GM21515 (cell line): ENCODE measurements at regions not wholly inside any gene's neighbourhood (a gene's known extent, or its start where the extent isn't known, plus 50 kb on each side); places are given as distances from the start of the nearest gene placed in this dataset.
"Not testable (repeated sequence)": the region's sequence is repeated elsewhere in the genome, so short reads cannot be mapped to it uniquely, and the experiment has no call there.

Source experiments
- ATAC-seq: cut with Tn5 transposase; IDR thresholded peaks from one replicate; pipeline ENCODE4 v1.9.1; 2021; ENCODE audit not compliant: unreplicated experiment

GRCh38 chr4:59689149-59689548 is 1511.0 kb upstream of the ADGRL3 start:
- no peak for ATAC-seq

DNA sequence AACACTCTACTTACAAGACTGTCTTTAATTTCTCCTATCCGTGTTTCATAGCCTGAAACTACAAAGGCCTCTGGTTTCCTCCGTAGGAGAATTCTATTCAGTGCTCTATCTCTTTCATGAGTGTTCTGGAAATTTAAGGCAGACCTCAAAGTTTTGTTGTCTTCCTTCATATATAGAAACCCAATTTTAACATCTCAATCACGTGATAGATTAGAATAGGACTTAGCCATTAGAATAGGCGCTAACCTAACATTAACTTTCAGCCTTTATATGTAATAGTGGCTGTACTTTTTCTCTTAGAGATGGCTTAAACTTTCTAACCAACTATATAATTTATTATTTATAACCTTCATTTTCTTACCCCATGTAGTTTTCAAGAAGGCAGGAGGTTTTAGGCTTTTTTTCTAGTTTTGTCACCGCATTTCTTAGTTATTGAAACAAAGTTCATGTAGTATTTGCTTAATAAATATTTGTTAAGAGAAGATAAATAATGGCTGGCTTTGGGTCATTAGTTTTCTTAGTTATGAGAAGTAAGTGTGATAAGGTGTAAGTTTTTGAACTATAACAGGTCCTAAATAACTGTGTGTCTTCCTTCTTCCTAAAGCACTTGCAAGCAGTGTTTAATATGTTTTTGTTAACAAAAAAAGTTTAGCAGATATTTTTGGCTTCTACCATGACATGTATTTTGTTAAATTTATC is 1504.6 kb upstream of the ADGRL3 start:
- ATAC-seq, result no peak

DNA sequence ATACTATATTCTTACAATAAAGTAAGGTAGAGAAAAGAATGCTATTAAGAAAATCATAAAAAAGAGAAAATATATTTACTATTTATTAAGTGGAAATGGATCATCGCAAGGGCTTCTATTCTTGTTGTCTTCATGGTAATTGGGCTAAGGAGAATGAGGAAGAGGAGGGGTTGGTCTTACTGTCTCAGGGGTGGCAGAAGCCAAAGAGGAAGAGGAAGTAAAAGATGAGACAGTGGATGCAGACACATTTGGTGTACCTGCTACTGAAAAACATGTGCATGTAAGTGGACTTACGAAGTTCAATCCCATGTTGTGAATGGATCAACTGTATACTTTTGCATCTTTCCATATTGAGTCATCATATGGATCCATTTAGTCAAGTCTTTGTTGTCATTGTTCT is 1502.1 kb upstream of the ADGRL3 start:
- ATAC-seq, result no peak

- ATAC-seq, result no peak
Observed at GRCh38 chr4:59700651-59701050, 1499.5 kb upstream of the ADGRL3 start.

DNA sequence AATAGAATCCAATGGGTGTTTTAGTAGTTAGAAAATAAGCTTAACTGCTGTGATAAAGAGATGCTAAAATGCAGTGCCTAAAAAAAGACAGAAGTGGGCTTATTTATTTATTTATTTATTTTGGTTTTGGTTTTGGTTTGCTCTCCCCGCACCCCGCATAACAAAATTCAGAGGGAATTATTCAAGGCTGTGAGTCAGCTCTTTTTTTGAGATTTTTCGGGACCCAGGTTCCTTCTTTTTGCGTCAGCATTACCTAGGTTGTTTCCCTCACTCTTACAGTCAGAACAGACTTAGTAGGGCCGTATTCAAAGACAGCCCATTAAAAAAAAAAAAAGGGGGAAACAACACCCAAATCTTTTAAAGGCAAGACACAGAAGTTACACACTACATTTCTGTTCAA is 1495.5 kb upstream of the ADGRL3 start:
- ATAC-seq, result no peak

DNA sequence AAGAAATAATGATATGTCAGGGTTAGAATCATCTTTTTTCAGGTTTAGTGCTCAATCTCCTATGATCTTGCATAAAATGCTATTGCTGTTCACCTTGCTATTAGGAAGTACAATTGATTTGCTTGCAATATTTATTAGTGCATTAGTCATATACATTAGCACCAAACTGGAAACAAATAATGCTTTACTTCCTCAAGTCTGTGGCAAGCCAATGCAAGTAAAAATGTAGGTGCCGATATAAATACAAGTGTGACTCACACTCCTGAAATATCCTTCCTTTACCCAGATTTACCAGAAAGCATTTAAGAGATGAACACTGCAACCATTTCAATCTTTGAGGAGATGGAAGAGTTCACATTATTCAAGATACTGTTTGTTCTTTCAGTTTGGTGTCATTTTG is 1487.7 kb upstream of the ADGRL3 start:
- no peak for ATAC-seq

GRCh38 chr4:59724286-59724685 is 1475.8 kb upstream of the ADGRL3 start:
- ATAC-seq, result not testable (repeated sequence)

DNA sequence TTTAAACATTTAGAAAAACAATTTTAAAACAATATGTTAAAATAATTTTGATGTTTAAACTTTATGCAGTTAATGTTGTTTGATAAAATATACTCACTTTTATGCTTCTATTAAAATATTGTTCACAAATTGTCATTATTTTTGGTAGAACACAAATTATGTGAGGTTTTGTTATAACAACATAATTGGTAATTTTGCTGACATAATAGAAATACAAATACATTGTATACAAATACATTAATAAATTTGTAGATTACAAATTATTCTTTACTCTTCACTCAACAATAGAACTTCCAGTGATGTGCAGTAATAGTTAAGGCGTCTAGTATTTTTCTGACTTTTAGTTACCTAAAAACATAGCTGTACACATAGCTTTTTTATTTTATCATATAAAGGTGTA is 1472.4 kb upstream of the ADGRL3 start:
- ATAC-seq, result no peak

DNA sequence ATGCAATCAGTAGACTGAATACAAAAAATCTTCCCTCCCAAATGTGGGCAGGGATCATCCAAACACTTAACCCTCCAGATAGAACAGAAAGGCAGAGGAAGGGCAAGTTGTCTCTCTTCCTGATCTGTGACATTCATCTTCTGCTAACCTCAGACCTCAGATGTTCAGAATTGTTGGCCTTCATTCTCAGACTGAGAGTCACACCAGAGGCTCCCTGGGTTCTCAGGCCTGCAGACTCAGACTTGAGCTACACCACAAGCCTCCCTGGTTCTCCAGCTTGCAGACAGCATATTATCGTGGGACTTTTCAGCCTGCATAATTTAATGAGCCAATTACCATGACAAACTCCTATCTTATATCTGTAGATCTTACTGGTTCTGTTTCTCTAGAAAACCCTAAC is 1471.6 kb upstream of the ADGRL3 start:
- ATAC-seq, result no peak

GRCh38 chr4:59729321-59729720 is 1470.8 kb upstream of the ADGRL3 start:
- no peak for ATAC-seq

GRCh38 chr4:59748433-59748832 is 1451.7 kb upstream of the ADGRL3 start:
- no peak for ATAC-seq

DNA sequence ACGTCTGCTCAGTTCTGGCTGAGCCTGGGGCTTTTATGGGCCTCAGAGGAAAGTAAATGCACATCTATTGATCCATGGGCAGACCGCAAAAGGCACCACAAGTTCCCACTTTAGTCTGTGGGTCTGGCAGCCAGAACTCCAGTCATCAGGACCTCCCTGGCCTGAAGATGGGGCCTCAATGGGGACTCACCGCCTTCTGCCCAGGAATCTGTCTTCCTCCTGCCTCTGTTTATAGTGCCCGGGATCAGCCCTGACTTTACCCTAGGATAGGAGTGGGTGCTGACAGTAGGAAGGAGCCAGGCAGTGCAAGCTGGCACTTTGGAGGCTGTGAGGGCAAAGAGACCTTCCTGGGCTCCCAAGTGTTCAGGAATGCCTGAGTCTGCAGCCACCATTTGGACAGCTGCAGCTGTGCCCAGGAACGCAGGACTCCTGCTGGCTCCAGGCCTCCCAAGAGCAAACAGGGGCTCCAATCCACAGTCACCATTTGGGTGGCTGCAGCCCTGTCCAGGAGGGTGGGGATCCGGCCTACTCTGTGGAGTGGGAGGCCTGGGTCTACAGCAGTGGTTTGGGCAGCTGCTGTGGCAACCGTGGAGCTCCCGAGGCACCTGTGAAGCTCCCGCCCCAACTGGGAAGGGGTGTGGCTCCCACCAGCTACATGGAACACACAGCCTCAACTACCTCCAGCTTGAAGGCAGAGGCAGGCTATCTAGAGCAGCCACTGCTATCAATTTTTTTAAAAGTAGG is 1440.9 kb upstream of the ADGRL3 start:
- no peak for ATAC-seq

GRCh38 chr4:59762344-59762743 is 1437.8 kb upstream of the ADGRL3 start:
- no peak for ATAC-seq

DNA sequence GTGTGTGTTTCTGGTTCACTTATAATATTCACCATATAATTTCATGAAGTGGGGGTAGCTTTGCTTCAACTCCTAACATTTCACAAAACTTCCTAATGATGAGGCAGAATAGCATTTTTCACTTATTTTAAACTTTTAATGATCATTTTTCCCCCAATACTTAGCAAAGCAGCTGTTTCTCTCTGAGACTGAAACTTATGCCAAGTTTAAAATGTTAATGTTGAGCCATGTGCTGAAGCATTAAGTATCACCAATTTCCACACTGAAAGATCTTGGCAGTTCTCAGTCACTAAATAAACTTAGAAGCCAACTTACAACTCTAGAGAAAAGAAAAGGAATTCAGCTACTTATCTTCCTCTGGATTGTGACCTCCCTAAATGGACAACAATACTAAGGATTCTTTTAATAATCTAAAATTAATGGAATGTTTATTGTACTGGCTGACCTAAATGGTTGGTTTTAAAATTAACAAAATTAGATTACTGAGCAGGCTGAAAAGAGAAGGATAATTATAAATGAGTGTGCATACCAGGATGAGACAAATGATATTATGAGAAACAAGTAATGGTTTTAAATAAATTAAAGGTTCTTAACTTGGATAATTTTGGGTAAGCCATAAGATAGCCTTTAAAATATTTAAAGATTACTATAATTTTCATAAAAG is 1429.4 kb upstream of the ADGRL3 start:
- no peak for ATAC-seq

- no peak for ATAC-seq
Observed at GRCh38 chr4:59772641-59773139, 1427.4 kb upstream of the ADGRL3 start.

DNA sequence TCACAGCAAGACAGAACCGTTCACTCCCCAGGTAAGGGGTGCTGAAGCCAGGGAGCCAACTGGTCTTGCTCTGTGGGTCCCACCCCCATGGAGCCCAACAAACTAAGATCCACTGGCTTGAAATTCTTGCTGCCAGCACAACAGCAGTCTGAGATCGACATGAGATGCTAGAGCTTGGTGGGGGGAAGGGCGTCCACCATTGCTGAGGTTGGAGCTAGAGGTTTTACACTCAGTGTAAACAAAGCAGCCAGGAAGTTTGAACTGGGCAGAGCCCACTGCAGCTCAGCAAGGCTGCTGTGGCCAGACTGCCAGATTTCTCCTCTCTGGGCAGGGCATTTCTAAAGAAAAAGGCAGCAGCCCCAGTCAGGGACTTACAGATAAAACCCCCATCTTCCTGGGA is 1419.9 kb upstream of the ADGRL3 start:
- not testable (repeated sequence) for ATAC-seq

GRCh38 chr4:59805176-59805575 is 1395.0 kb upstream of the ADGRL3 start:
- ATAC-seq, result no peak

DNA sequence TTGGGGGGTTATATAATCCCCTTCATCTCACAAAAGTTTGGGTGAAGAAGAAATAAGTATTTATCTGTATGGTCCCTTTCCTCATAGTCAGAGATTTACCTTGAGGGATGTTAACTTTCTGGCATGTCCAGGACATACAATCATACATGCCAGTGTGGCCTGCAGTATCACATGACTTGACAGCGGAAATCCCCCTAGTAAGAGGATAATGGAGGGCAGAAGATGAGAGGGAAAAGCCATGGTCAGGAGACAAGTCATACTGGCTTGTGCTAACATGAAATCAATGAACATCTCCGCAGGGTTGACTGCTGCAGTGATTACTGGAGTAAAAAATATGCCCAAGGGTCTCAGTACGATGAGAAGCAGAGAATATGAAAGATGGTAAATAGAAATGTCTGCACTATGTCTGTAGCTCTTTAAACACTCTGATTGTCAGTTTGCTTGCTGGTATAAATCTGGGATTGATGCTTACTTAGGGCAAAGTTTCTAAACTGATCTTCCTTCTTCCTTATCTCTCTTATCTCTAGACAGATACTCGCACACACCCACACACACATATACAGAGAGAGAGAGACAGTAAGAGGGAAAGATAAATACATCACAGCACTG is 1385.6 kb upstream of the ADGRL3 start:
- ATAC-seq, result no peak

DNA sequence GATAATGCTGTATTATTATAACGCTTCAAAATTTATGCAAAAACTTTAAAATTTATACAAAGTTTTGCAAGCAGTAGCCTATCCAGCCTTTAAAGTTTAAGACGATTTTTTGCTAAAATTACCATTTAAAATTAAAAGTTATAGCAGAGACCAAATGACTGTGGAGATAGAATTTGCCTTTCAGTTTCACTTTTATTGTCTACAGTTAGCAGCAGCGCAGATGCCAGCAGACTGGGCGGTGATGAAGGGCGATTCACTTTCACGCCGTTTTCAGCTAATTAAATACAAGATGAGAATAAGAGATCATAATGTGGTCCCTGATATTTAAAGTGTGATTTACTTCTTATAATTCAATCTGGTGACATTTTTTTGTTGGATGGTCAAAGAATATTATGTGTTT is 1381.5 kb upstream of the ADGRL3 start:
- ATAC-seq, result no peak

DNA sequence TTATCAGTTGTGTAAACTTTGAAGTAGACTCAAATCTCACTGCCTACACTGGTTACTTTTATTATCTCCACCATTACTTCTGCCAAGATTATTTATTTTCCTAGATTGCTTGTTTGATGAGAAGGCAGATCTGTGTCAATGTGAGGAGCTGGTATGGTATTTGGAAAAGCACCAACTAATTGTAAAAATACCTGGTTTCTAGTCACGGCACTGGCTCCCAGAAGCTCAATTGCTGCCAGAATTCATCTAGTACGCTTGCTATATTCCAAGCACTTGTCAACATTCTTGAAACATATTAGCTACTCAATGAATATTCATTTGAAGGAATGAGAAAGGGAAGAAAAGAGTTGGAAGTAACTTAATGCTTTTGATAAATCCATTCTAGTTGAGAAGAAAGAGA is 1376.8 kb upstream of the ADGRL3 start:
- no peak for ATAC-seq

DNA sequence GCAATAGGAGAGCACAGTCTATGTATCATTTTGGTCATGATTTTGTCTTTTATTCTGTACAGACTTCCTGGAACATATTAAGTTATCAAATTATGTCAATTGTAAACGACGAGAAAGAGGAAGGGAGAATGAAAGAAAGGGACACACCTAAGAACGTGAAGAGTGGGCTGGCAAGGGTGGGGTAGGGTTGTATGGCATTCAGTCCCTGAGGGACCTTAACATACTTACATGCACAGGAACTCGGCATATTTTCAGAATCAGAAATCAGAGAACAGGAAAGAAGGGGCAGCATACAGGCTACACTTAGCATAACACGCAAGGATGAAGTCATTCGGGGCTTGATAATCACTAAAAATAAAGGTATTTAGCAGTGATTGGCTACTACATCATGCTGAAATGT is 1375.0 kb upstream of the ADGRL3 start:
- ATAC-seq, result no peak

GRCh38 chr4:59831746-59832145 is 1368.4 kb upstream of the ADGRL3 start:
- no peak for ATAC-seq
